ENCODE measurements at regions not wholly inside any gene's neighbourhood (a gene's known extent, or its start where the extent isn't known, plus 50 kb on each side); places are given as distances from the start of the nearest gene placed in this dataset.

- TF ChIP-seq CTCF (conservative IDR thresholded peaks at IDR 0.05 in 1 of 2, IDR thresholded peaks at IDR 0.05 in 1 of 2; ENCODE audit: extremely low read depth in 1 of 2, insufficient read depth in 1 of 2, low read depth in 1 of 2, low read length in 2 of 2) (no peak), EZH2 (IDR thresholded peaks at IDR 0.05; ENCODE audit: borderline replicate concordance, low read length) (no peak)
Measured at GRCh38 chr11:105344938-105345337, 205.4 kb upstream of the CARD18 start.

All from mammary epithelial cell (primary cell).